Panc1 (cell line): ENCODE measurements at regions not wholly inside any gene's neighbourhood (a gene's known extent, or its start where the extent isn't known, plus 50 kb on each side); places are given as distances from the start of the nearest gene placed in this dataset.

ENCODE experiments used
- ATAC-seq: fragments of 200-7000 bp; cut with Tn5 transposase; 2 replicates; pipeline ENCODE4 v1.9.1; 2020; ENCODE audit warnings: mild to moderate bottlenecking, moderate library complexity
- BruUV-seq: library from RNA; stranded (reverse); fragments of 400-500 nt; replicated peaks from 2 replicates; lab custom pipeline; 2021; lab: Mats Ljungman, UMichigan
- CTCF ChIA-PET: fragments of 300-600 bp; sonication (Branson Sonifier 250); formaldehyde crosslinking; loops from one replicate; lab custom pipeline; 2022; ENCODE audit warnings: antibody characterized with exemption; lab: Charles Lee
- POLR2A ChIA-PET: fragments of 300-600 bp; sonication (Branson Sonifier 250); formaldehyde crosslinking; loops from one replicate; lab custom pipeline; 2022; ENCODE audit warnings: antibody characterized with exemption; lab: Charles Lee
- DNase-seq: peaks from one replicate; pipeline ENCODE4 v3.0.0-alpha.2; 2010; ENCODE audit warnings: low read depth, low spot score
- H3K27ac ChIP-seq: 2 replicates; pipeline ENCODE4 v1.5.1; 2011; ENCODE audit warnings: mild to moderate bottlenecking, low read length, inconsistent platforms
- H3K27me3 ChIP-seq: fragments of 200-500 bp; sonication (Bioruptor generic); 2 replicates; pipeline ENCODE4 v1.6.0; 2014; ENCODE audit warnings: low read length, inconsistent platforms; ENCODE audit not compliant: control insufficient read depth, insufficient read depth
- H3K36me3 ChIP-seq: fragments of 200-500 bp; sonication (Bioruptor generic); 2 replicates; pipeline ENCODE4 v1.5.1; 2014; ENCODE audit warnings: inconsistent platforms, mild to moderate bottlenecking, low read length, moderate library complexity; ENCODE audit not compliant: control insufficient read depth, insufficient read depth
- H3K4me1 ChIP-seq: 2 replicates; pipeline ENCODE4 v1.5.1; 2011; ENCODE audit warnings: inconsistent platforms, mild to moderate bottlenecking, low read length, moderate library complexity; ENCODE audit not compliant: control insufficient read depth, insufficient read depth
- H3K4me3 ChIP-seq, 2 experiments: 2 replicates each; pipeline ENCODE4 v1.5.1; 2011 to 2012; ENCODE audit warnings: low read depth in 2 of 2, low read length in 2 of 2, mild to moderate bottlenecking in 2 of 2, inconsistent platforms in 1 of 2, moderate library complexity in 1 of 2
- H3K9me3 ChIP-seq: fragments of 200-500 bp; sonication (Bioruptor generic); 2 replicates; pipeline ENCODE4 v1.5.1; 2014; ENCODE audit warnings: low read depth, mild to moderate bottlenecking, inconsistent platforms, low read length, moderate library complexity; ENCODE audit not compliant: control insufficient read depth, insufficient read depth
- POLR2AphosphoS5 ChIP-seq: IDR thresholded peaks from 2 replicates; pipeline ENCODE4 v1.6.1; 2012; ENCODE audit warnings: mild to moderate bottlenecking, low read depth, low read length, moderate library complexity
- SIN3A ChIP-seq: IDR thresholded peaks from 2 replicates; pipeline ENCODE4 v1.6.1; 2012; ENCODE audit warnings: low read depth, mild to moderate bottlenecking, low read length, moderate library complexity, borderline replicate concordance; ENCODE audit not compliant: insufficient read depth
- TCF7L2 ChIP-seq: IDR thresholded peaks from 2 replicates; pipeline ENCODE4 v1.6.1; 2011; ENCODE audit warnings: mild to moderate bottlenecking, low read depth, low read length, inconsistent platforms
- in situ Hi-C: cut with HindIII; loops from 2 replicates; pipeline ENCODE4 v1.10.0; 2016; ENCODE audit warnings: low sequenced_read_pairs, low pct_unique_long_range_greater_than_20kb
- intact Hi-C: fragments of 100-400 bp; cut with micrococcal nuclease; formaldehyde crosslinking; loops from one replicate; pipeline ENCODE4 v1.10.0; 2022; ENCODE audit not compliant: unreplicated experiment
- TF ChIP-seq, protein P1 (sequence below), 2 experiments: IDR thresholded peaks; 2 replicates each; pipeline ENCODE4 v1.6.1; 2011 to 2012; ENCODE audit warnings: low read depth in 2 of 2, control low read depth in 1 of 2, low read length in 1 of 2, mild to moderate bottlenecking in 1 of 2, moderate library complexity in 1 of 2; ENCODE audit not compliant: insufficient read depth in 1 of 2
- TF ChIP-seq, protein P2 (sequence below): fragments of 450-650 bp; IDR thresholded peaks from 2 replicates; pipeline ENCODE4 v1.5.1; 2017; ENCODE audit warnings: mild to moderate bottlenecking

DNA sequence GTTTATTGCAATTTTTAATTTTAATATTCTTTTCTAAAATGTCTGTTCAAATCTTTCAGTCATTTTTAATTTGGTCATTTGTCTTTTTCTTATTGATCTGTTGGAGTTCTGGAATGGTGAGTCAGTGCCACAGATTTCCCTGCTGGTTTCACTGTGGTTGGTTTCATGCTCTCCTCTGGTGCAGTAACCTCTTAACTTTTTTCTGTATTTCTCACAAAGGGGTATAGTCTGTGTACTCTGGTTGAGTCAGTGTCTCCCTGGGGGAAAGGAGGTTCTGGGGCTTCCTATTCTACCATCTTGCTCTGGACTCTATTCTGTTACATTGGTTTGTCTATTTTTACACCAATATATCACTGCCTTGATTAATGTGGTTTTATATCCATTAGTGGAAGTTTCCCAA, 178.8 kb downstream of the CSNK1G3 start:
- Histone ChIP-seq H3K4me3 (no peak overlapping the region), H3K4me1 (no peaks in the 10 kb centered on the region), H3K36me3 (no peaks in the 10 kb centered on the region), H3K27me3 (no peaks in the 10 kb centered on the region), H3K27ac (no peak overlapping the region), H3K9me3 (no peaks in the 10 kb centered on the region; the same call in 1 of the 2 replicates)
- BruUV-seq = no TSS peak
- CTCF ChIA-PET = no interaction called here
- ATAC-seq (no peak), DNase-seq (no peak)
- TF ChIP-seq, protein P1, sequence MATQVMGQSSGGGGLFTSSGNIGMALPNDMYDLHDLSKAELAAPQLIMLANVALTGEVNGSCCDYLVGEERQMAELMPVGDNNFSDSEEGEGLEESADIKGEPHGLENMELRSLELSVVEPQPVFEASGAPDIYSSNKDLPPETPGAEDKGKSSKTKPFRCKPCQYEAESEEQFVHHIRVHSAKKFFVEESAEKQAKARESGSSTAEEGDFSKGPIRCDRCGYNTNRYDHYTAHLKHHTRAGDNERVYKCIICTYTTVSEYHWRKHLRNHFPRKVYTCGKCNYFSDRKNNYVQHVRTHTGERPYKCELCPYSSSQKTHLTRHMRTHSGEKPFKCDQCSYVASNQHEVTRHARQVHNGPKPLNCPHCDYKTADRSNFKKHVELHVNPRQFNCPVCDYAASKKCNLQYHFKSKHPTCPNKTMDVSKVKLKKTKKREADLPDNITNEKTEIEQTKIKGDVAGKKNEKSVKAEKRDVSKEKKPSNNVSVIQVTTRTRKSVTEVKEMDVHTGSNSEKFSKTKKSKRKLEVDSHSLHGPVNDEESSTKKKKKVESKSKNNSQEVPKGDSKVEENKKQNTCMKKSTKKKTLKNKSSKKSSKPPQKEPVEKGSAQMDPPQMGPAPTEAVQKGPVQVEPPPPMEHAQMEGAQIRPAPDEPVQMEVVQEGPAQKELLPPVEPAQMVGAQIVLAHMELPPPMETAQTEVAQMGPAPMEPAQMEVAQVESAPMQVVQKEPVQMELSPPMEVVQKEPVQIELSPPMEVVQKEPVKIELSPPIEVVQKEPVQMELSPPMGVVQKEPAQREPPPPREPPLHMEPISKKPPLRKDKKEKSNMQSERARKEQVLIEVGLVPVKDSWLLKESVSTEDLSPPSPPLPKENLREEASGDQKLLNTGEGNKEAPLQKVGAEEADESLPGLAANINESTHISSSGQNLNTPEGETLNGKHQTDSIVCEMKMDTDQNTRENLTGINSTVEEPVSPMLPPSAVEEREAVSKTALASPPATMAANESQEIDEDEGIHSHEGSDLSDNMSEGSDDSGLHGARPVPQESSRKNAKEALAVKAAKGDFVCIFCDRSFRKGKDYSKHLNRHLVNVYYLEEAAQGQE (IDR thresholded peaks at IDR 0.05; ENCODE audit: insufficient read depth in 1 of 2, low read depth in 2 of 2, low read length in 1 of 2) = no peak
- TF ChIP-seq TCF7L2 = no peak
- TF ChIP-seq POLR2AphosphoS5 = no peak
- no peak for TF ChIP-seq SIN3A
- TF ChIP-seq, protein P2, sequence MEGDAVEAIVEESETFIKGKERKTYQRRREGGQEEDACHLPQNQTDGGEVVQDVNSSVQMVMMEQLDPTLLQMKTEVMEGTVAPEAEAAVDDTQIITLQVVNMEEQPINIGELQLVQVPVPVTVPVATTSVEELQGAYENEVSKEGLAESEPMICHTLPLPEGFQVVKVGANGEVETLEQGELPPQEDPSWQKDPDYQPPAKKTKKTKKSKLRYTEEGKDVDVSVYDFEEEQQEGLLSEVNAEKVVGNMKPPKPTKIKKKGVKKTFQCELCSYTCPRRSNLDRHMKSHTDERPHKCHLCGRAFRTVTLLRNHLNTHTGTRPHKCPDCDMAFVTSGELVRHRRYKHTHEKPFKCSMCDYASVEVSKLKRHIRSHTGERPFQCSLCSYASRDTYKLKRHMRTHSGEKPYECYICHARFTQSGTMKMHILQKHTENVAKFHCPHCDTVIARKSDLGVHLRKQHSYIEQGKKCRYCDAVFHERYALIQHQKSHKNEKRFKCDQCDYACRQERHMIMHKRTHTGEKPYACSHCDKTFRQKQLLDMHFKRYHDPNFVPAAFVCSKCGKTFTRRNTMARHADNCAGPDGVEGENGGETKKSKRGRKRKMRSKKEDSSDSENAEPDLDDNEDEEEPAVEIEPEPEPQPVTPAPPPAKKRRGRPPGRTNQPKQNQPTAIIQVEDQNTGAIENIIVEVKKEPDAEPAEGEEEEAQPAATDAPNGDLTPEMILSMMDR = no peak
- POLR2A ChIA-PET = interaction anchor here (0.7 kb wide), 1 partner anchor 211 kb away, joined by 3 read pairs; no protein-coding TSS in a partner anchor
- intact Hi-C loops (no loop called here), in situ Hi-C loops (no loop called here)

DNA sequence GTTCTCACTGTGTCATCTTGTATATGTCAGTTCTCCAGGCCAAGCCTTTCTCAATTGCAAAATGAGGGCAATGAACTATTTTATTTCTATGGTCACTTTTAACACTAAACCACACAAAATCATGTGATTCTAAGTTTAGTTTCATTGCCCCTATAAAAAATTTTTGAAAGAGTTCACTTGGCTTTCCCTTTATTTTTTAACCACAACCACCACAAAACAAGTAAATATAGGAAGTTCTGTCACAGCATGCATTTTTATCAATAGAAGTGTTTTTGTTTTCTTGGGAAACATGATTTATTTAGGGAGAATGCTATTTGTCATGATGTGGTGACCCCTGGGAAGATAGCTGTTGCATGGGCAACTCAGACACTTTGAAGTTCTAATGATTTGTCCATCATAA, 169.1 kb downstream of the CSNK1G3 start:
- ChIA-PET POLR2A (no interaction called here), CTCF (no interaction called here)
- in situ Hi-C loops = no loop called here
- intact Hi-C loops = no loop called here
- H3K27me3 ChIP-seq = no peaks in the 10 kb centered on the region
- no peak for DNase-seq
- H3K4me1 ChIP-seq = no peaks in the 10 kb centered on the region
- TF ChIP-seq, protein P2 = no peak
- TF ChIP-seq SIN3A (no peak), TCF7L2 (no peak), POLR2AphosphoS5 (no peak)
- TF ChIP-seq, protein P1 (IDR thresholded peaks at IDR 0.05; ENCODE audit: insufficient read depth in 1 of 2, low read depth in 2 of 2, low read length in 1 of 2) = no peak
- ATAC-seq = no peak
- peaks cover 22% of the 10 kb centered on the region; the same call in 1 of the 2 replicates for H3K9me3 ChIP-seq
- no peak overlapping the region for H3K27ac ChIP-seq
- BruUV-seq = no TSS peak
- H3K36me3 ChIP-seq = no peaks in the 10 kb centered on the region
- H3K4me3 ChIP-seq = no peak overlapping the region
